Activated CD4-positive, alpha-beta T cell treated with anti-CD3 and anti-CD28 coated beads for 4 hours (primary cell): ENCODE measurements at regions not wholly inside any gene's neighbourhood (a gene's known extent, or its start where the extent isn't known, plus 50 kb on each side); places are given as distances from the start of the nearest gene placed in this dataset.
"Not testable (repeated sequence)": the region's sequence is repeated elsewhere in the genome, so short reads cannot be mapped to it uniquely, and the experiment has no call there.

ENCODE experiments used
- DNase-seq, 2 donors: peaks; one replicate each; pipeline ENCODE4 v3.0.0-alpha.2; 2020

DNA sequence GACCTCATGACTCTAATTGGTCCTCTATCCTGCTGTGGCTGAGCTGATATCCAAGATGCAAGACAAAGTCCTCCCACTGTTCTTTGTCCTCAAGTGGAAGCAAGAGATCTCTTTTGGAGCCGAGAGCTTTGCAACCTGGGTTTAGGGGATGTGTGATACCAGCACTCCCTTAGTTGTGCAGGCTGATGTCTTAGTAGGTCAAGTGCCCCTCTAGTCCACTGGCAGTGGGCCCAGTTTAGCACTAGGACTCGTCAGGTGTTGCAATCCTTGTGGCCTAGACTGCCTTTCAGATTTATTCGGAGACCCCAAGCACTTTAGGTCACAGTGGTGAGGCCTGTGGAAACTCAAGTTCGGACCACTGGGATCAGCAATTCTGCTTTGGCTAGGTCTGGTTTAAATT lies 64.0 kb downstream of the GPRASP3 start:
- no peak for DNase-seq

DNA sequence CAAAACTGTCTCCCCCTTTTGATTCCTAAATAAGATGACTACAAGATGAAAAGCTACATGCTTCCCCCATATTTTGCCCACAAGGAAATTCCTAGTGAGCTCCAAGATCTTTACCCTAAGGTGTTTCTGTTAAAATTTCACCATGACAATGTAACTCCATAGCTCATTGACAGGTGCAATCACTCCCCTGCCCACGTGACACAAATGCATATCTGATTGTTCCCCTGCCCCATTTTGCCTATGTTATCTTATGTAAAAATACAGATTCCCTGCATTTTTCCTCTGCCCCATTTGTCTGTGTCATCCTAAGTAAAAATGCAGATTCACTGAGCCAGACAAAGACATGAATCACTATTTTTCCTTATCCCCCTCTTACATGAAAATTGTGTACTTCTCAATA lies 66.7 kb downstream of the GPRASP3 start:
- no peak for DNase-seq

DNA sequence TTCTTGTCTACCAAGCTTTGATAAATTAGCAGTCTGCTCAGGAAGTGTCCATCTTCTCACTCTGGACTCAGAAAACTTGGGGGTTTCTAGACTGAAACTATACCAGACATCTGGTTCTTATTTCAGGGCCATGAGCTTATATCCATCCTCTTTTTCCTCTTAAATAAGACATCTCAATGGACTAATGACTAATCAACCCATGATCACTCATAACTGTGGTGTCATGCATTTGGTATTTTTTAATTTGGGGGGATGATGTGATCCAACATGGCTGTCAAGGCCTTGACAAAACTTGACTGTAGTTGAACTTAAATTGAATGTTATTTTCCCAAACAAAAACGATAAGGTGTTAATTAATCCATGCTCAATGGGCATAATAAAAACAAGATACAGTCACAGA lies 87.8 kb downstream of the GPRASP3 start:
- no peak for DNase-seq

DNA sequence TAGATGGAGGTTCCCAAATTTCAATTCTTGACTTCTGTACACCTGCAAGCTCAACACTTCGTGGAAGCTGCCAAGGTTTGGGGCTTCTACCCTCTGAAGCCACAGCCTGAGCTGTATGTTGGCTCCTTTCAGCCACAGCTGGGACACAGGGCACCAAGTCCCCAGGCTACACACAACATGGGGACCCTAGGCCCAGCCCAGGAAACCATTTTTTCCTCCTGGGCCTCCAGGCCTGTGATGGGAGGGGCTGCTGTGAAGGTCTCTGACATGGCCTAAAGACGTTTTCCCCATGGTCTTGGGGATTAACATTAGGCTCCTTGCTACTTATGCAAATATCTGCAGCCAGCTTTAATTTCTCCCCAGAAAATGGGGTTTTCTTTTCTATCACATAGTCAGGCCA lies 97.7 kb downstream of the GPRASP3 start:
- not testable (repeated sequence) for DNase-seq

DNA sequence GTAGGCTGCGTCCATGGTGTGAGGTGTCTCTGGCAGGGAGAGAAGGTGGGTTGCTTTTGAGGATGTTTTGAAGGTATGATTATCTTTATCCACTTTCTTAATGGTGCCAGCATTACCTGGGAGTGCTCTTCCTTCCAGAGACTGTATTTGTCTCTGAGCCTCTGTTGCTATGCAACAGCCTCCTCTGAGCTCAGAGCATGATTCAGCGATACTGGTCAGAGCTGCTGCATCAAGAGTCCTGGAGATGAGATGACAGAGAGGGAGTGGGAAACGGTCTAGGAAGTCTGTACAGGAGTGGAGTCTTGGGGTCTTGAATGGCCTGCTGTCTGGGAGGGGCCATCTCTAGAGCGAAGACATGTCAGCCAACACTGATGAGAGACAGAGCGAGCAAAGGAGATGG lies 104.4 kb upstream of the RAB40AL start:
- no peak for DNase-seq

DNA sequence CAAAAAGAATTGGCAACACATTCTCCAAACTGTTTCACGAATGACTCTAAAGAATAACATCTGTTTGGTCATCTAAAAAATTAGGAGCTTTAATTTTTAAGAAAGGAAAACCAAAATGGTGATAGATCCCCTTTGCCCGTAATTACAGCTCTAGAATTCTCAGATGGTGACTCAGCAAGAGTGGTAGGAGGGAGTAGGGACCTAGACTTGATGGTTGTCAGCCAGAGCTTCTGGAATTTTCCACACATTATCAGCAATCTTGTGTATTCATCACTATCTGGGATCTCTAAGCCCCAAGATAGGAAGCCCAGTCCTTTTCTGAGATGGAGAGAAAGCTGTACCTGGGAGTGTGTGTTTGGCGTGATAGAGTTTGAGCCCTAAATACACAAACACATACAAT lies 103.9 kb upstream of the RAB40AL start:
- DNase-seq, result no peak

DNA sequence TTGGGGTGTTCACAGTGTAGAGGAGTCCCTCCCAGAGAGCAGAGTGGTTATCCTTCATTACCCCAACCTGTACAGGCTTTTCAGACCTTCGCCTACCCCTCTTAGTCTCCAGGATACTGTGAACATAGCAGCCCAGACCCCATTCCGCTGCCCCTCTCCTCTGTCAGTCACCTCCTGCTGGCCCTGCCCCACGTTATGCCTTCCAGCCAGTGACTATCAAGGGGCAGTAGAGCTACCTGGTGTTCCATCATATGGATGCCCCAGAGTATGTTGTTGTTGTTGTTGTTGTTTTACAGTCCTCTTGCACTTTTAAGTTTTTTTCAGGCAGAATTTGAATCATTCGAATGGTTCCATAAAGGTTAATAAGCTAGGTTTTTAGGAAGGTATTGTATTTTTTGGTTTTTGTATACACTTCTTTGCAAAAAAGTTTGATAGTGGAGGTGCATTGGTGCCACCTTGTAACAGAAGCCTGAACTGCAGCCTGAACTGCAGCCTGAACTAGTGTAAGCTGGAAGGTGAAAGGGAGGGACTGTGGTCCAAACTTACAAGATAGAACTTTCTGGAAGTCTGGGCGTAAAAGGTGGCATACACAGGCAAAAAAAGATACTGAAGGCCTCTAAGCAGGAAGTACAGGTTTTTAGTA lies 101.4 kb upstream of the RAB40AL start:
- no peak for DNase-seq

DNA sequence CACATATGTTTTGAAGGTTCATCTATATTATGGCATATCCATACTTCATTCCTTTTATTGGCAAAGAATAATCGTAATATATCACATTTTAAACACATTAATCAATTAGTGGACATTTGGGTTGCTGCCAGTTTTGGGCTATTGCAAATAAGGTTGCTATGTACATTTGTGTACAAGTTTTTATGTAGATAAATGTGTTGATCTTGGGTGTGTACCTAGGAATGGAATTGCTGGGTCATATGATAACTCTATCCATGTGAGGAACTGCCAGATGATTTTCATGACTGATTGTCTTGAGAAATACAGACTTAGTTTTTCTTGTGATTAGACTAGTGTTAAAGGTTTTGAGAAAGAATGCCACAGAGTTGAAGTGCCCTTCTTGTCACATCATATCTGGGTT lies 99.2 kb upstream of the RAB40AL start:
- DNase-seq, result no peak

DNA sequence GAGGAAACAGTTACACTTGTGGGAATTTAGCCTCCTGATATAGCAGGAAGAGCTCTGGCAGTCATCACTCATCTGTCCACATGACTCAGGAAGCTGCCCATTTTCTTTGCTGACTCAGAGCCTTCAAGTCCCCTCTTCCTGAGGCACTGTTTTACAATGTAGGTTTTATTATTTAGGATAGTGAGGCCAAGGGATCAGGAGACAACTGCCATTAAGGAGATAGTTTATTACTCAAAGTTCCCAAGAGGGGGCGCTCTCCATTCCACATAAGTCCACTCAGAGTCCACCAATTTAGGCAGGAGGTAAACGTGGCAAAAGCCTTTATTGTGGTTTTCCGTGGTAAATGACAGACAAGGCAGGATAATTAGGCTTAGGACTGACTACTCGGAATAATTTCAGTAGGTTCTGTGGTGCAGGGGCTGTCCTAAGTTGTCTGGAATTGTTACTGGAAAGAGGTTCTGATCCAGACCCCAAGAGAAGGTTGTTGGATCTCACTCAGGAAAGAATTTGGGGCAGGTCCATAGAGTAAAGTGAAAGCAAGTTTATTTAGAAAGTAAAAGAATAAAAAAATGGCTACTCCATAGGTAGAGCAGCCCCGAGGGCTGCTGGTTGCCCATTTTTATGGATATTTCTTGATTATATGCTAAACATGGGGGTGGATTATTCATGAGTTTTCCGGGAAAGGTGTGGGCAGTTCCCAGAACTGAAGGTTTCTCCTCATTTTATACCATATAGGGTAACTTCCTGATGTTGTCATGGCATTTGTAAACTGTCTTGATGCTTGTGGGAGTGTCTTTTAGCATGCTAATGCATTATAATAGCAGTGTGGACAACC lies 96.0 kb upstream of the RAB40AL start:
- no peak for DNase-seq

DNA sequence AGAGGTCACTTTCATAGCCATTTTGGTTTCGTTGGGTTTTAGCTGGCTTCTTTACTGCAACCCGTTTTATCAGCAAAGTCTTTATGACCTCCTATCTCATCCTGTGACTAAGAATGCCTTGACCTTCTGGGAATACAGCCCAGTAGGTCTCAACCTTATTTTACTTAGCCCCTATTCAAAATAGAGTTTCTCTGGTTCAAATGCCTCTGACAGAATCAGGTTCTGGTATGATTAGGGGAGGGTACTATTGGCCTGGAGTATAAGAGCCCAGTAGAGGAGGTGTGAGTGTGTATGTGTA lies 95.4 kb upstream of the RAB40AL start:
- no peak for DNase-seq

DNA sequence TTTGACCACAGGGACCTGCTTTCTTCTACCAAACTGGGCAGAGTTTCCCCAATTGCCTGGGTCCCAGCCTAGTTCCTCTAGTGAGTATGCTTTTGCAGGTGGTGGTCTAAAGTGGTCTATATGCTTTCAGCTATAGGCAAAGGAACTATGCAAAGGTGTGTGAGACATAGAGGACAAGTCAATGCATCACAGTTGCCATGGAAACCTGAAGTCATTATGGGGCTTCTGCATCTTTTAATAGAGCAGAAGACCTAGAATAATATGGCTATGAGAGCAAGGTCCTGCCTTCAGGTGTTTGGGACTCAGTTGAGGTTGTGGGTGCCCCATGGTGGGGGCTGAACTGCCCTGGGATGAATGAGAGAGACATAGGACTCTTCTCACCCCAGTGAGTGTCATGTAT lies 92.1 kb upstream of the RAB40AL start:
- DNase-seq, result no peak

DNA sequence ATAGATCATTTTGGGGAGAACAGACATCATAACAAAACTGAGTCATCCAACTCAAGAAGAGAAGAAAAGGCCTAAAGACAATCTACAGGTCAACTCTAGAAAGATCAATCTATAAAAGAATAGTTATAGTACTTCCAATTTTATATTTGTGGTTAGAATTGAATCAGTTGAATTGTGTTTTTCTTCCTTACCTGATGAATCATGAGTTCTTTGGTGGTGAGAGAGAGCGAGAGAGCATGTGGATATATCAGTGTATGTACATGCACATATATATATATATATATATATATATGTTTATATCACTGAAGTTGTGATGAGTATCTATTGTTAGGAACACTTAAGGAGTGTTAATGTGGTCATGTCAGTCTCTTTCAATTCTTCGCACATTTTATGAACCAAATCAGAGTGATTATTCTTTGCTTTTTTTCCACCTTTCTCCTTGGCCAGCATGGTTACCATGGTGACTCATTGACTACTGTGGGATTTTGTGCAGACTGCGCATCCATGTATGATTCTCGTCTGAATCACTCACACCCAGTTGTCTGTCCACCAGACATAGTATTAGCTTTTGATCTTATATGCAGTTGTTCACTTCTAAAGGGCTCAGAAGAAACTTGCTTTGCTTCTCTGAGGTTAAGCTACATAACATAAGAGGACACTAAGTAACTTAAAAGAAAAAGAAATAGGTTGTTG lies 90.4 kb upstream of the RAB40AL start:
- no peak for DNase-seq

DNA sequence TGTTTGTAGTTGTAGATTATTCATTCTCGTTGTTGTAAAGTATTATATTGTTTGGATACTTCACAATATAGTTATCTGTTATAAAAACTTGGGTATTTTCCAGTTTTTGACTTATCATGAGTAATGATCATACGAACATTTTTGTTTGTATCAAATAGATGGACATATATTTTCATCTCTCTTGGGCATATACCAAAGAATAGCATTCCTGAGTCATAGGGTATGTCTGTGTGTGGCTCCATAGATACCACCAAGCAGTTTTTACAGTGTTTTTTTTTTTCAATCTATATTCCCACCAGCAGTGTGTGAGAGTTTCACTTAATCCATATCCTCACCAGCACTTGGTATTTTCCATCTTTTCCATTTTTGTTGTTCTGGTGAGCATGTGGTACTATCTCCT lies 89.7 kb upstream of the RAB40AL start:
- no peak for DNase-seq

DNA sequence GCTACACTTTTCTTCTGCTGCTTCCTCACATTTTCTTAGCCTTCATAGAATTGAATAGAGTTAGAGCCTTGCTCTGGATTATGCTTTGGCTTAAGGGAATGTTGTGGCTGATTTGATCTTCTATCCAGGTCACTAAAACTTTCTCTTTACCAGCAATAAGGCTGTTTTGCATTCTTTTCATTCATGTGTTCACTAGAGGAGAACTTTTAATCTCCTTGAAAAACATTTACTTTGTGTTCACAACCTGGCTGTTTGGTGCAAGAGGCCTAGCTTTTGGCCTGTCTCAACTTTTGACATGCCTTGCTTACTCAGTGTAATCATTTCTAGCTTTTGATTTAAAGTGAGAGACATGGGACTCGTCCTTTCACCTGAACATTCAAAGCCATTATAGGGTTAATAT lies 87.7 kb upstream of the RAB40AL start:
- DNase-seq, result no peak

DNA sequence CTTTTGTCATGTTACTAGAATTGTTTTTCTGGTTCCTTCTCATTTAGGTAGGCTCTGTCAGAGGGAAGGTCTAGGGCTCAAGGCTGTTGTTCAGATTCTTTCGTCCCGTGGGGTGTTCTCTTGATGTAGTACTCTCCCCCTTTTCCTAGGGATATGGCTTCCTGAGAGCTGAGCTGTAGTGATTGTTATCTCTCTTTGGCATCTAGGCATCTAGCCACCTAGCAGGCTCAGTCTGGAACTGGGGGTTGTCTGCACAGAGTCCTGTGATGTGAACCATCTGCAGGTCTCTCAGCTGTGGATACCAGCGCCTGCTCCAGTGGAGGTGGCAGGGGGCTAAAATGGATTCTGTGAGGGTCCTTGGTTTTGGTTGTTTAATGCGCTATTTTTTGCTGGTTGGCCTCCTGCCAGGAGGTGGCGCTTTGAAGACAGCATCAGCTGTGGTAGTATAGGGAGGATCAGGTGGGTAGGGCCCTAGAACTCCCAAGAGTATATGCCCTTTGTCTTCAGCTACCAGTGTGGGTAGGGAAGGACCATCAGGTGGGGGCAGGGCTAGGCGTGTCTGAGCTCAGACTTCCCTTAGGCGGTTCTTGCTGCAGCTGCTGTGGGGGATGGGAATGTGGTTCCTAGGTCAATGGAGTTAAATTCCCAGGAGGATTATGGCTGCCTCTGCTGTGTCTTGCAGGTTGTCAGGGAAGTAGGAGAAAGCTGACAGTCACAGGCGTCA lies 78.1 kb upstream of the RAB40AL start:
- not testable (repeated sequence) for DNase-seq

DNA sequence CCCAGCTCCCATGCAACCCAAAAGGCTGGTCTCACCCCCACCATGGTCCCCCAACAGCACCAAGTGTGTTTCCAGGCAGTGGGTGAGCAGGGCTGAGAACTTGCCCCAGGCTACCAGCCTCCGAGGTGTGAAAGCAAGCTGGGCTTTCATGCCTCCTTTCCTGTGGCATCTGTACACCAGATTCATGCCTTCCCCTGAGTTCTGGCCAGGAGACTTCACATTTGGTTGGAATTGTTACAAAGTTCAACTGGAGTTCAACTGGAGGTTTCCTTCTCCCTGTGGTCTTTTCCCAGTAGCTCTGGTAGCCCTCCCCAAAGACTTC lies 77.6 kb upstream of the RAB40AL start:
- DNase-seq, result no peak

DNA sequence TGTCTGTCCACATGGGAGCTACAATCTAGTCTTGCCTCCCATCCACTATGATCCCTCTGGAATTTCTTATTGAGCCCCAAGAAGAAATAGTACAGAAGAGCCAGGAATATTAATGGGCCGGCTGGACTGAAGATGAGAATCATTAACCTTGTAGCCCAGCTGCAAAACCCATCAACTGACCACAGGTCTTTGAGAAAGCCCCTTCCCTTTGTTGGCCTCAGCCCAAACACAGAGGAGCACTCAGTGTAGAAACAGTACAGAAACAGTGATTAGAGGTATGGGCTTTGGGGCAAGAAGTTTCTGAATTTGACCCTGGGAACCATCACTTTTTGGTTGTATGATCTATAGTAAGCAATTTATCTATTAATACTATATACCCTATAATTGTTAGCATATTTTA lies 76.8 kb upstream of the RAB40AL start:
- DNase-seq, result no peak

DNA sequence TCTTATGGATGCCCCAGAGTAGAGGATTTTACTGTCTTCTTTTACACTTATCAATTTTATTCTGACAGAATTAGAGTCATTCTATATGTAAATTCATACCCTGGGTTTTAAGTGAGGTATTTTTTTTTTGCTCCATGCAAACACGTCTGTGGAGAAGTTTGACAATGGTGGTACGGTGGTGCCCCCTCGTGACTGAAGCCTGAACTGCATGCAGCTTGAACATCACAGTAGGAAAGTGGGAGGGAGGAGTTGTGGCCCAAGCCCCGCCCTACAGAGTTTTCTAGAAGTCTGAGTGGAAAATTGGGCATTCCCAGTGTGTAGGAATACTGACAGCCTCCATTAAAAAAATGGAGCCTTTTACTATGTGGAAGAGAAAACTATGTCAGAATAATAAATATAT lies 73.3 kb upstream of the RAB40AL start:
- peak; percentile 59 to 83 for DNase-seq

DNA sequence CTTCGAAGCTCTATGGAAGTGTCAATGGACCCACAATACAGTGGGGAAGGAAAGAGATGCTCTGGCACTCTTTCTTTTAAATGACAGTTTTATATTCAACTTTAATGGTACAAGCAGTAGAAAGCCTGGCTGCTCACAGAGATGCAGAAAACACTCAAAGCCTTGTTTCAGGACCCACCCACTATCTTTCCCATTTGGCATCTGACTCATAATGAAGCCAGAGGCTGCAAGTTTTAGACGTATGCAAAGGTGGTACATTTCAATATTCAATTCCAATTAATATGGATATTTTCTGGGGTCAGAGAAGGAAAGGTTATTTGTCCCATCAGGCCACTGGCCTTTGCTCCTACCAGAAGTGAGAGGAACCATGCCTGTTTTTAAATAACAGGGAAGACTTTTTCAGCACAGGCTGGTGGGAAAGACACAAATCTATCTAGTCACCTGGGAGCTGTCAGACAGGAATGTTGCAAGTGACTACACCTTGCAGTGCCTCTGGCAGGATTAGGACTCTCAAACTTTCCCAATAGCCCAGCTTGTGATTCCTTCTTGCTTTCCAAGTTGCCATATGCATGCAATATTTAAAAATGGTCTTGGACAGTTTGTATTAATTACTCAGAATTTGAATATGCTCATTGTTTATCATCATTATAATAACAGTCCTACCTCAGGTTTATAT lies 70.0 kb upstream of the RAB40AL start:
- no peak for DNase-seq

DNA sequence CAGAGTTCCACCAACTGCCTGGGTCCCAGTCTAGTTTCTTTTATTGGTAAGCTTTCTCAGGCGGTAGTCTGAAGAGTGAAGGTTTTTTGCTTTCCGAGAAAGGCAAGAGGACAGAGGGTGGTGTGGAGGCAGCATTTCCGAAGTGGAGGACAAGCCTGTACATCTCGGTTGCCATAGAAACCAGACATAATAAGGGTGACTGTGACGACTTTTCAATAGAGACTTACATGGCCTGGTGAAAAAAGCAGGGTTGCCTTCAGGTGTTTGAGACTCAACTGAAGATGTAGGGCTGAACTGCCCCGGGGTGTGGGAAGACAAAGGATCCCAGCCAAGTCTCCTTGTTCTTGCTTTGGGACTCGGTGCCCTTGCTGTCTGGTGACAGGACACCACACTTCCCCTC lies 53.6 kb upstream of the RAB40AL start:
- no peak for DNase-seq
